ENCODE measurements at regions not wholly inside any gene's neighbourhood (a gene's known extent, or its start where the extent isn't known, plus 50 kb on each side); places are given as distances from the start of the nearest gene placed in this dataset.

DNA sequence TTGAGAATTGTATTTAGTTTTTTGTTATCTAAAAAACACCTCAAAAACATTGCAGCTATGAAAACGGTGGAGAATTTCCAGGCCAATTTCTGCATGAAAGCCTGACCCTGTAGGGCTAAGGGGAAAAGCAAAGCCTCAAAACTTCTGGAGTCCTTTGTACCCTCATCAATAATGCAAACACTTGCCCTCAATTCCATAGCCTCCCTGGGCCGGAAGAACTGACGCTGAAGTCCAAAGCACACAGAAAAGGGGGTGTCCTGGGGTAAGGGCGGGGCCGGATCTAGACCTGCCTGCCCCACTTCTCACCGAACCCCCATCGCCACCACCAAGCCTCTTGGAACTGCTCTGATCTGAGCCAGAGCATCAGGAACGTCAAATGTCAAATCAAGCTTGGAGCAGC is 173.9 kb upstream of the S100G start:
- ATAC-seq, result no peak
- no peak for DNase-seq (ENCODE audit: missing footprints)
- intact Hi-C loops (cut with DNase I), result no loop called here

DNA sequence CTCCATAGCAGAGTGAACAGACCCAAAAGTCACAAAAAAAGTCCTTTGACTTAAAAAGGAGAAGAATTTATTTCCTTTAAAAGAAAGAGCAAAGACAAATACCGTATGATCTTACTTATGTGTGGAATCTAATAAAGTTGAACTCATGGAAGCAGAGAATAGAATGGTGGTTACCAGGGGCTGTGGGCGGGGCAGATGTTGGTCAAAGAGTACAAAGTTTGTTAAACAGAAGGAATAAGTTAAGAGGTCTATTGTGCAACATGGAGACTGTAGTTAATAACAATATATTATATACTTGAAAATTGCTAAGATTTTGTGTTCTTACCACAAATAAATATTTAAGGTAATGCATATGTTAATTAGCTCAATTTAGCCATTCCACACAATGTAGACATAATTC is 173.3 kb upstream of the S100G start:
- ATAC-seq (no peak), DNase-seq (ENCODE audit: missing footprints) (no peak)
- intact Hi-C loops (cut with DNase I), result no loop called here

DNA sequence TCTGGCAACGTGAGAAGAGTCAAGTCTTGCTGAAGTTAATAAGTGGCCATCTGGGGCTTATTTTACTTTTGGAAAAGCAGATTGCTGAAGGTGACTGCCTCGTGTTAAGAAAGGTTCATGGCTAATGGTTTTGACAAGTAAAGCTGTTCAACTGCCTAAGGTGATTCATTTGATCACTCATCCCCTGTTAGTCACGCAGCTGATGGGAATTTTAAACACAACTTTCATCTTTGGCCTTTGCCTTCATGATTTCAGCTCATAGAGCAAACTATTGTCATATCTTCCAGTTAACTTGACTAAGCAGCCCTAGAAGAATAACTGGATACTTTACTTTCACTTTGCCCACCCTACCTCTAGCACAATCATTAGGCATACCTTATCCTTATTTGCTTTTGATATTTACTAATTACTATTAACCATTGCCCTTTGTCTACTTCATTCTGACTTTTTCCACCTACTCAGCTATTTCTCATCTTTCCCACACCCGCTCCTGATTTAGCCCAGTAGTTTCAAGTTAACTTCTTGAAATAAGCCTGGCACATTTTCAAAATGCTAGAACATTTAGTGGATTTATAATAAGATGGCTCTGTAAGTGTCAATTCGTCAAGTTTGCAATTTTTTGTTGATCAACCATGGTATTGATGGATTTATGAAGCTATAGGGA is 170.6 kb upstream of the S100G start:
- intact Hi-C loops (cut with DNase I), result no loop called here
- no peak for ATAC-seq
- no peak for DNase-seq (ENCODE audit: missing footprints)

DNA sequence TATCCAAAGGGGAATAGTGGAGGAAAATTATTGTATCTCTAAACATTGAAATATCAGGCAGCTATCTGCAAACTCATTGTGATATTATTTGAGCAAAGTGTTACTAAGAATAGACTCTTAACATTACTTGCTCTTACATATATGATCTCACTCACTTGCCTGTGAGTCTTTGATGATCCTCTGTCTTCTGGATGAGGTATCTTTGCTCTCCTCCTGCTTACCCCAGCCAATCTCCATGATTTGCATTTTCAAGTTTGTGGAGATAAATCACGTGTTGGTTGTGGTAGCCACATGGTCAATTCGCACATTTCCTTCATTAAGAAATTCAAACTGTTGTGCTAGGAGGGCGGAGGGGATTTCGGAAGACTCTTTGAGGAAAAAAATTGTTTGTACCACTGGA is 169.9 kb upstream of the S100G start:
- intact Hi-C loops (cut with DNase I), result no loop called here
- ATAC-seq (no peak), DNase-seq (ENCODE audit: missing footprints) (no peak)

DNA sequence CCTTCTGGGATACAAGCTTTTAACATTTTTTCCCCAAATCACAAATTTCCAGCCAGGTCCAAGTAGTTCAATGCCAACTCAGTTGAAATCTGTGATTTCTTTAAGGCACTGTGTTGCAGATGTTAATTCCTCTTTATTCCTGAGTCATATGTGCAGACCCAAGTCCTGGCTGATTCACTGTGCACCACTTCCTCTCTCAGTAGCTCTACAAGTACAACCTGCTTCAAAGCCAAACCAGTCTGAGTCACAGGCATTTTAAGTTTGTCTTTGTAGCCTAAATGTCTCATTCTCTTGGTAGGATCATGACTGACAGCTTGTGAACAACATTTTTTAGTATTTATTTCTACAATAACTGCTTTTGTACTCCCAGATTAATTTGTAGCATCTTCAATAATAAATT is 165.6 kb upstream of the S100G start:
- DNase-seq (ENCODE audit: missing footprints), result no peak
- ATAC-seq, result no peak
- intact Hi-C loops (cut with DNase I), result no loop called here

DNA sequence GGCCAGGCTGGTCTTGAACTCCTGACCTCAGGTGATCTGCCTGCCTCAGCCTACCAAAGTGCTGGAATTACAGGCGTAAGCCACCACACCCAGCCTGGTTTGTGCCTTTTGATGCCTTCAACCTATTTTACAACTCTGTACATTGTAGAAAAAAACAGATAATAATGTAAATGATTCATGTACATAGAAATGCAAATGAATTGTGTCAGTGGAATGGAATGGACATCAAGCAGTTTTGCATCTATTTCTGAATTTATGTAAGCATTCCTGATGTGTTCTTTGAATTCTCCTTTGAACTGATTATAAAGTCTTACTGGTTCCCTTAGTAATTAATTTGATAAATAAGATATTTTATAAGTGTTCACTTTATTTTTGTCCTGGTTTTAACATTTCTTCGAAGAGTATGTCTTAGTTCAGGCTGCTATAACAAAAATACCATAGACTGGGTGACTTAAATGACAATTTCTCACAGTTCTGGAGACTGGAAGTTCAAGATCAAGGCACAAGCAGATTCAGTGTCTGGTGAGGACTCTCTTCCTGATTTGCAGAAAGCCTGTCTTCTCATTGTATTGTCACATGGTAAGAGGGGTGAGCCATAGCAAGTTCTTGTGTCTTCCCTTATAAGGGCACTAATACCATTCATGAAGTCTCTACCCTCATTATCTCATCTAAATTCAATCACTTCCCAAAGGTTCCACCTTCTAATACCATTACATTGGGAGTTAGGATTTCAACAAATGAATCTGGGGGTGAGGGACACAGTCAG is 162.2 kb upstream of the S100G start:
- no peak for DNase-seq (ENCODE audit: missing footprints)
- intact Hi-C loops (cut with DNase I), result no loop called here
- no peak for ATAC-seq

DNA sequence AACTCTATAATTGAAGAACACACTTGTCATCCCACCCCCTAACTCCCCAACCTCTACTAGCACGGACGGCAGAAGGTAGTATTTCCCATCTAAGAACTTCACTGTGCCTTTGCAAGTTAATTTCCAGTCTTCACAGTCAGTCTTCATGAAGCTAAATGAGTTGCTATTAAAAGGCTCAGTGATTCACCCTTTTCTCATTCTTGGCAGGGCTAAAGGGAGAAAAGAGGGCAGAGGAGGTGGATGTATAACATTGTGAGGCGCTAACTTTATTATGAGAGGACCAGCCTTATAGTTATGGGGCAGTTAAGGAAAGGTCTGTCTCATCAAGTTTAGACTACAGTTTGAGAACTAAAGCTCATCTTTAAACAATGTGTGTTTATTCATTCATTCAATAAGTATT is 161.0 kb upstream of the S100G start:
- intact Hi-C loops (cut with DNase I), result no loop called here
- ATAC-seq (no peak), DNase-seq (ENCODE audit: missing footprints) (no peak)

DNA sequence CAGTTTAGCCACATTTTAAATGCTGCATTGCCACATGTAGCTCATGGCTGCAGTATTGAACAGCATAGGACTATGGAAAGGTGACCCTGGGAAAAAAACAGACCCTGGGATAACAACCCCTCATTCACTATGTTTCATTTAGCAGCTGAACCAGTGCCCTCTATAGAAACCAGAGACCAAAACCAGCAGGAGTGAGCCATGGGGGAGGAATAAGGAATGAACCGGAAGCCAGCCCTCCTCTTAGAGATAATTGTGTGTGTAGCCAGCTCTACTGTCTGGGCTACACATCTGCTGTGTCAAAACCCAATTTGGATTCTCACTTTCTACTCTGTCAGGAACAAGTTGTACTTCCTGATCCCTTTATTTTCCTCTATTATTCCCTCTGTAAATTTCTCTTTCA is 158.5 kb upstream of the S100G start:
- no peak for DNase-seq (ENCODE audit: missing footprints)
- ATAC-seq, result no peak
- intact Hi-C loops (cut with DNase I), result no loop called here

DNA sequence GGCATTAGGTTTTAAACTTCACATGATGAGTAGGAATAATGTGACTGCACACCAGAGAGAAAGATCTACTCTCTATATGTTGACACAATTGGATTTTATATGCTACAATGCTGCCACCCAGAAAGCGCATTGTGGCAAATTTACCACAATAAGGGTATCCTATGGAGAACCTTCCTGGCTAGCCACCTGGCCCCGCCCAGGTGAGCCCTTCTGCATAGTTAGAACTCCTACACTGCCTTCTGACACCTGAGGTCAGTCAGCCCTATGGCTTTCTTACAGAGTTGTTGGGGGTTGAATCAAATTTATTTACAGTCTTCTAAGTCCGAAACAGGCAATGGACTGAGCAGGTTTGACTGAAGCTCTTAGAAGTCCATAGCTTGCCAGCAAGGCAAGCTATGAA is 153.8 kb upstream of the S100G start:
- ATAC-seq (no peak), DNase-seq (ENCODE audit: missing footprints) (no peak)
- intact Hi-C loops (cut with DNase I), result no loop called here

DNA sequence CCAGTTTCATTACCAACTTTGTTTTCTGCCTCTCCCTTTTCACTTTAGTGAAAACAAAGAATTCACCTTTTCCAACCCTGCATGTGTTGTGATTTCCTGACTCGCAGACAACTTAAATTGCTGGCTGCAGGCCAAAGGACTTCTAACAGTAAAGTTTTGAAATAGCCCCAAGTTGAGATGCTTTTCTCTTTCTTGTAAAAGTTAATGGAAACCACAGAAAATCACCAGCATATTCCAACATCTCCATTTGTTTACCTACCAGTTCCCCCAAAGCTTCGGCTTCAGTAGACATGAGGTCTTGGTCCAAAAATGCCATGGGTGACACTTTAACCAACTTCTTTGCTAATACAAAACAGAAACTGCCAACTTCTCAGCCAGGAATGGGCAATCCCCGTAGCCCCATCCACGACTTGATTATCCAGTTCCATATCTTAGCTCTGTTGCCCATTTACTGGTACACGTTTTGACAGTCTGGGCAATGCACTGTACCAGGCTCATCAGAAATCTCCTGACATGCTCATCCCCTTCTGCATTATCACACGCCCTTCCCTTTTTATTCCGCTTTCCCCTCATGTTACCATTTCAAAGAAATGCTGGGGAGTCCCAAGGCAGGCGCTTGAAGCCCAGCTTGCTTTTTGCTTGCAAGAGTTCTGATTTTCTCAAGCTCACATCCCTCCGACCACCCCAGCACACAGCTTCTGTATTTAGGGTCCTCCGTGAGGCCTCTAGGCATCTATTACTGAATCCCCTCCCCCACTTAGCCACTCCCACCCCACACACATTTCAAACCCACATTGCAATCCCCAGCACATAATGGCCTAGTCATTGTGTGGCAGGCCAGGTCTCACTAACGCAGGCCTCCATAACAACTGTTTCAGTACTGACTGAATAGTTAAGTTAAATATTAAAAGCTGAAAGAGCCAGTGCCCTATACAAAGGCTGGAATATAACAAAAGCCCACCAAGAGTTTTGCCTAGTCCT is 137.9 kb upstream of the S100G start:
- no peak for DNase-seq (ENCODE audit: missing footprints)
- ATAC-seq, result no peak
- intact Hi-C loops (cut with DNase I), result no loop called here

DNA sequence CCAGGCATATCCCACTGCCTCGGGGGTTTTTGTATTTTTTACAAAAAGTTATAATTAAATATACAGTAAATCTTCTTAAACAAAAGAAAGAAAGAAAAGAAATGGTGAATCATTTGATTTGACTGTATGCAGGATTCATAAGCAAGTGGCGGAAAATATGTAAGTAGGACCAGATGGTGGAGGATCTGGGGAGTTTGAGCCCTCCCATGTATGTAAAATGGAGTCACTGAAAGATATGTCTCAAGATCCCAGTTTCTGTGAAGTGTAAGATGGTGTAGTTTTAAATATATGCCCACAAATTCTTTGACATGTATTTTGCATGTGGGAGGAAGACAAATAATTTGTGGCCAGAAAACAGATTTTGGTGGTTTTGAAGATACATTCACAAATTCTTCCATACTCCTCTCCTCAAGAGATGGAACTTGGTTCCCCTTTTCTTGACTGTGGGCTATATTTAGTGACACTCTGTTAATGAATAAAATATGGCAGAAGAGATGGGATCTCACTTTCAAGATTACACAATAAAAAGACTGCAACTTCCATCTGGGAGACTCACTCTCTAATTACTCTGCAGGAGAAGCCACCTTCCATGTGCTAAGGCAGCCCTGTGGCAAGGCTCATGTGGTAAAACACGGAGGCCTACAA is 133.6 kb upstream of the S100G start:
- no peak for ATAC-seq
- intact Hi-C loops (cut with DNase I), result no loop called here
- DNase-seq (ENCODE audit: missing footprints), result no peak

DNA sequence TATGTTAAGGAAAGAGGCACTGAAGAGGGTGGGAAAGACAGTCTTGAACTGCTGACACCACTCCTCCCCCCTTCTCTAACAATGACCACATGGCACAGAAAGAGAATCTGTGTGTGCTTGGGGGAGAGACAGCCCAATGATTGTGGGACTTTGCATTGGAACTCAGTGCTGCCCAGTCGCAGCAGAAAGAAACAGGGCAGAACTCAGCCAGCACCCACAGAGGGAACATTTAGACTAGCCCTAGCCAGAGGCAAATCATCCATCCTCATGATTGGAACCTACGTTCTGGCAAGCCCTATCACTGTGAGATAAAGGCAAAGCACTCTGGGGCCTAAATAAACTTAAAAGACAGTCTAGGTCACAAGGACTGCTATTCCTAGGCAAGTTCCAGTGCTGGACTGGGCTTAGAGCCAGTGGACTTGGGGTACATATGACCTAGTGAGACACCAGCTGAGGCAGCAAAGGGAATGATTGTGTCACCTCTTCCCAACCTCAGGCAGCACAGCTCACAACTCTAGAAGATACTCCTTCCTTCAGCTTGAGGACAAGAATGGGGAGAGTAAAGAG is 132.8 kb upstream of the S100G start:
- DNase-seq (ENCODE audit: missing footprints), result no peak
- intact Hi-C loops (cut with DNase I), result no loop called here
- ATAC-seq, result peak; percentile 60

DNA sequence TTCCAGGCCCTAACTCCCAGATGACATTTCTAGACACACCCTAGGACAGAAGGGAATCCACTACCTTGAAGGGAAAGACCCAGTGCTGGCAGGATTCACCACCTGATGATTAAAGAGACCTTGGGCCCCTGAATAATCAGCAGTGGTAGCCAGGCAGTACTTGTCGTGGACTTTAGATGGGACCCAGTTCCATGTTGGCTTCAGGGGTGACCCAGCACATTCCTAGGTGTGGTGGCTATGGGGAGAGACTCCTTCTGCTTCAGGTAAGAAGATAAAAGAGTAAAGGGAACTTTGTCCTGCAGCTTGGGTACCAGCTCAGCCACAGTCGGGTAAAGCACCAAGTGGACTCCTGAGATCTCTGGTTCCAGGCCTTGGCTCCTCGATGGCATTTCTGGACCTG is 131.8 kb upstream of the S100G start:
- no peak for ATAC-seq
- intact Hi-C loops (cut with DNase I), result no loop called here

DNA sequence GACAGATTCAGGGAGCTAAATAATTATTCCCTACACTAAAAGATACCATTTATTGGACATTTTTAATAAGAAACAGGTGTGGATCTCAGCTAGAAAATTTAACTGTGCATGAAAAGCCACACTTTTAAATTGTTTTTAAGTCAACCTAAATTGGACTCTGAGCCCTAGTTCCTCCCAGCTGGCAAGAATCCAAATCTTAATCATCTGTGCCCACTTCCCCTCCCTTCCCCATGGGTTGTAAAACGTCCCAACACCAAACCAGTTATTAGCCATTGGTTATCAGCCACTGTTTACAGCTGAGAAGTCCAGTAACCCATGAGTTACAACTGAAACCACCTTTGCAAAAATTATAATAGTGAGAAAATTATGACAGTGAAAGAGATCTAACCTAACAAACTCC is 125.6 kb upstream of the S100G start:
- DNase-seq (ENCODE audit: missing footprints) (no peak), ATAC-seq (no peak)
- intact Hi-C loops (cut with DNase I), result no loop called here

More for the DNA sequence above, 131.8 kb upstream of the S100G start:
- no peak for DNase-seq (ENCODE audit: missing footprints)

DNA sequence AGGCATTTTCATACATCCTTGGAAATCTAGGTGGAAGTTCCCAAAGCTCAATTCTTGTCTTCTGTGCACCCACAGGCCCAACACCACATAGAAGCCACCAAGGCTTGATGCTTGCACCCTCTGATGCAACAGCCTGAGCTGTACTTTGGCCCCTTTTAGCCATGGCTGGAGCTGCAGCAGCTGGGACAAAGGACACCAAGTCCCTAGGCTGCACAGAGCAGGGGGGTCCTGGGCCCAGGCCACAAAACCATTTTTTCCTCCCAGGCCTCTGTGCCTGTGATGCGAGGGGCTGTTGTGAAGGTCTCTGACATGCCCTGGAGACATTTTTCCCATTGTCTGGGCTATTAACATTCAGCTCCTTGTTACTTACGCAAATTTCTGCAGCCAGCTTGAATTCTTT is 124.0 kb upstream of the S100G start:
- DNase-seq (ENCODE audit: missing footprints), result no peak
- no peak for ATAC-seq
- intact Hi-C loops (cut with DNase I), result no loop called here

DNA sequence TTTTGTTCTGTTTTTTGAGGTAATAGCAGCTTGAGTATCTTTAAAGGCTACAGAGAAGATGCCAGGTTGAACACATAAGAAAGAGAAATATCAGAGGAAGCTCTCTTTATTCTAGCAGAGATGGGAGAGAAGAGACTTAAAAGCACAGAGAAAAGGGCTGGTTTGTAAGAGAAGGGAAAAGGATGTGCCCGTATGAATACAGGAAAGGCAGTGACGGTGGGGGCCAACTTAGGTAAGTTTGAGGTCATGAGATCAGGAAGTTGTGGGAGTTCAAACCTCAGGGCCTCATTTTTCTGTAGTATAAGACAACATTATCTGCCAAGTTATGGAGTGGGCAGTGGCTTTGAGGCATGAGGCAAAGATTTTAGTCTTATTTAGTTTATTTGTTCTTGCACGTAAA is 121.3 kb upstream of the S100G start:
- ATAC-seq (no peak), DNase-seq (ENCODE audit: missing footprints) (no peak)
- intact Hi-C loops (cut with DNase I), result no loop called here
